NCI-H1048 (cell line): ENCODE measurements at regions not wholly inside any gene's neighbourhood (a gene's known extent, or its start where the extent isn't known, plus 50 kb on each side); places are given as distances from the start of the nearest gene placed in this dataset.

Experiments used
- DNase-seq: peaks from one replicate; lab custom pipeline; 2025; lab: John Stamatoyannopoulos, UW

DNA sequence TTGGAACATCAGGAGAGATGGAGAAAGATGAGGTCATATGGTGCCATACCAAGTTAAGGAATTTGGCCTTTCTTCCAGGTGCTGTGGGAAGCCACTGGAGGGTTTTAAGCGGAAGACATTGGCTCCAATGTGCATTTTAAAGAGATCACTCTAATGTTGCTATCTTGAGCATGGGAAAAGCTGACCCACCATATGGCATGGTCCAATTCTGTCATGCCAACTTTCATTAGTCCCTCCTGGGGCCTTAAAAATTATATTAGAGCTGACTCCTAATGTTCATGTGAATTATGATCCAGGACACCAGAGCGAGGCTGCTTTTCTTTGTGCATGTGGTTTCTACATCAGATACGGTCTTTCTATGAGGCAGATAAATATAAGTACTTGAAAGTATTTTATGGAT, 335.0 kb upstream of the TSHZ2 start:
- no peak for DNase-seq

DNA sequence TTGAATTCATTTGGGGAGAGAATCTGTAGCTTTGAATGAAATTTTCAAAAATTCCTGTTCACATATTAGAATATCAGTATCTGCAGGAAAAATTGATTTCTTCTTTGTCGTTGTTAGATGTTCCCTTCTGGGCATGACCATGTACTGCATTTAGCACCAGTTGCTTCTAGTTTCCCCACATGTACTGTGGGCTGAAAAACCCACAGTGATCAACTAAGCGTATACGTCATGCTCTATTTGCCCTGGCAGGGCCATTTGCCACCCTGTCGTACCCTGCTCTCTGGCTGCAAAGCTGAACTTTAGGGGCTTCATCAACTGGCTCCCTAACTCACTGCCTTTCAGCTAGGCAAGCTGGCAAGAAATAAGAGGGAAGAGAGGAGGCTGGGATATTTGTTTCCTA, 340.7 kb upstream of the TSHZ2 start:
- no peak for DNase-seq

DNA sequence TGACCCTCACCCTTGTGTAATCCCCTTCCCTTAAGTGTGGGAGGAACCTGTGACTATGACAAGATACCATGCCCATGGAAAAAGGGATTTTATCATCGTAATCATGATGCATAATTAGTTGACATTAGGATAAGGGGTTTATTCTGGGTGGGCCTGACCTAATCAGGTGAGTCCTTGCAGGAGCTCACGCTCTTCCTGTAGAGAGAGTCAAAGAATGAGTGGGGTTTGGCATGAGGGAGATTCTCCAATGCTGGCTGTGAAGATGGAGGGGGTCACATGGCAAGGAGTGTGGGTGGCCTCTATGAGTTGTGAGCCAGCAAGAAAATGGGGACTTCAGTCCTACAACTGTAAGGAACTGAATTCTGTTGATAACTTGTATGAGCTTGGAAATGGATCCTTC, 342.0 kb upstream of the TSHZ2 start:
- DNase-seq = no peak

DNA sequence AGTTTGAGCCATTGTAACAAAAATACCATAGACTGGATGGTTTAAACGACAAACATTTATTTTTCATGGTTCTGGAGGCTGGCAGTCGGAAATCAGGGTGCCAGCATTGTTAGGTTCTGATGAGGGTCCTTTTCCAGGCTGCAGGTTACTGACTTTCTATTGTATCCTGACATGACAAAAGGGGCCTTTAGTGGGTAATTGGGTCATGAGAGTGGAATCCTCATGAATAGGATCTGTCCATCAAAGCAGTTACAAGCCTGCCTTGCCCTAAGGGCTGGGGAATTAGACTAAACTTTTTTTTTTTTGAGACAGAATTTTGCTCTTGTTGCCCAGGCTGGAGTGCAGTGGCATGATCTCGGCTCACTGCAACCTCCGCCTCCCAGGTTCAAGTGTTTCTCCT, 347.9 kb upstream of the TSHZ2 start:
- DNase-seq = no peak

DNA sequence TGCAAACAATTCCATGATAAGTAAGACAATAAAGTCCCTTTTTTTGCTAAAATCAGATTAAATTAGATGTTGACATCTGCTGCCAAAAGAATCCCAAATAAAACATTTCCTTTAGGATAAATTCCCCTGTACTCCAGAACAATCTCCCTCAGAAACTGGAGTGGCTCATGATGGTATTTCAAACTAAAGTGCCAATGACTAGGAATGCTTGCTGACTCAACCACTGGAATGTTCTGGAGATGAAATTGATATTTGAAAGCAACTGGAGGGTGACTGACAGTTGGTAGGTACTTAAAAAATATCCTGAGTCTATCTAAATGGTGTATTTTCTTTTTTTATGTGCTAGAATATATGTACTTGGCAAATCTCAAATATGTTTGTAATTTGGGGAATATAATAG, 350.1 kb upstream of the TSHZ2 start:
- no peak for DNase-seq

DNA sequence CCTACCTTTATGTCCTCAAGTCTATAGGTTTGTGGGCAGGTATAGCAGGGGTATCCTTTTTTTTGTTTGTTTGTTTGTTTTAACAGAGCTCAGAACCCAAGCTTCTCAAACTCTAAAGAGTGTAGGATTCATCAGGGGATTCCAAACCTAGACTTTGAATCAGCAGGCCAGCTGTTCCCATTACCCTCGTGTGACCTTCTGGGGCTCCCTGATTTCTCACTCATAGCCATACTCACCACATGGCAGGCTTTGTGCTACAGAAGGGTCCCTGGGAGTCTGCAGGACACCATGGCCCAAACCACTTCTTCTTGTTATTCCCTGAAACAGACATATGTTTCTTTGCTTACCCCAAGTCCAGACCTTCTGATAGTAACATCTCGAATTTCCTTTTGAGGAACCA, 350.8 kb upstream of the TSHZ2 start:
- DNase-seq = no peak

DNA sequence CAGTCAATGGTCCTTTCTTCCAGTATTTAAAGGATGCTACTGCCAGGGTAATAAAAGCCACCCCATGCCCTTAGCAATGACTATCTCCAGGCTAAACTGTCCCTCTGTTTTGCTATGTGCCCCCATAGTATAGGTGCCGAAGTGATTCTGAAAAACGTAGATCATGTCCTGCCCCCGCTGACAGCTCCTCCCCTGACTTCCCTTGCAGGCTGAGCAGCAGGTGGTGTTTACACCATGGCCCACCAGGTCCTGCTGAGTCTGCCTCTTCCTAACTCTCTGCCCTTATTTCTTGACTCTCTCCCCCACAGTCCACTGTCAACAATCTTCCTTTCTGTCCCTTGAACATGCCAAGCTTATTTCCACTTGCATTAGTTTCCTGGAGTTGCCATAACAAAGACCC, 352.5 kb upstream of the TSHZ2 start:
- DNase-seq = no peak

DNA sequence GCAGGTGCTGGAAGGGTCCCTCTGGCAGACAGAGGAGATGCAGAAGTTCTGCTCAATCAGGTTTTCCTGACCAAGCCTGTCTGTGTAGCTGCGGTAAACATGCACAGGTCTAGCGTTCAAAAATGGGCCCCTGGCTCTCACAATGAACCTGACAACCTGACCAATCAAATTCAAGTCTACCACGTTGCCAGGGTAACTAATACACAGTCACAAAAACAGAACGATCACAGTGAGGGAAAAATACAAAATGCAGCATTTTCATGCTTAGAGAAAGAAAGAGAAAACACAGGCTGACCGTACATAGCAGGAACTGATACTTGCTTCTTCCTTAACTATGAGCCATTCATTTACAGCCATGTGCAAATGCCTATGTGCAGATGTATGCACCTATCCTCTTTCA, 353.1 kb upstream of the TSHZ2 start:
- DNase-seq = no peak

DNA sequence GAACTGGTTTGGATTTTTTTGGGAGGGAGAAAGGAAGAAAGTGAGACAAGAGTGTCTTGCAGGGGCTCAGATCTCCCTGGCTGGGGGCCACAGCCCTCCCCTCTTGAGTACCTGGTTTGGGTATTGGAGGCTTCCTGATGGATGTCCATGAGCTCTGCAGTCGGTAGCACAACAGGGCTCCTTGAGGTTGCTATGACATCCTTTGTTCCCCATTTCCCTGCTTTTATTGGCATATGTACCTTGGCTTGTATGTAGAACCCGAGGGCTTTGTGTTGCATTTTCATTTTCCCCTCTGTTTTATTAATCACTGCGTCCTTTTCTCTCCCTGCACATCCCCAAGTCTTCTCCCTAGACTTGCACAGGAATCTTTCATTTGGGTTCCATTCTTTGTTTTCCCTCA, 355.5 kb upstream of the TSHZ2 start:
- DNase-seq = no peak

DNA sequence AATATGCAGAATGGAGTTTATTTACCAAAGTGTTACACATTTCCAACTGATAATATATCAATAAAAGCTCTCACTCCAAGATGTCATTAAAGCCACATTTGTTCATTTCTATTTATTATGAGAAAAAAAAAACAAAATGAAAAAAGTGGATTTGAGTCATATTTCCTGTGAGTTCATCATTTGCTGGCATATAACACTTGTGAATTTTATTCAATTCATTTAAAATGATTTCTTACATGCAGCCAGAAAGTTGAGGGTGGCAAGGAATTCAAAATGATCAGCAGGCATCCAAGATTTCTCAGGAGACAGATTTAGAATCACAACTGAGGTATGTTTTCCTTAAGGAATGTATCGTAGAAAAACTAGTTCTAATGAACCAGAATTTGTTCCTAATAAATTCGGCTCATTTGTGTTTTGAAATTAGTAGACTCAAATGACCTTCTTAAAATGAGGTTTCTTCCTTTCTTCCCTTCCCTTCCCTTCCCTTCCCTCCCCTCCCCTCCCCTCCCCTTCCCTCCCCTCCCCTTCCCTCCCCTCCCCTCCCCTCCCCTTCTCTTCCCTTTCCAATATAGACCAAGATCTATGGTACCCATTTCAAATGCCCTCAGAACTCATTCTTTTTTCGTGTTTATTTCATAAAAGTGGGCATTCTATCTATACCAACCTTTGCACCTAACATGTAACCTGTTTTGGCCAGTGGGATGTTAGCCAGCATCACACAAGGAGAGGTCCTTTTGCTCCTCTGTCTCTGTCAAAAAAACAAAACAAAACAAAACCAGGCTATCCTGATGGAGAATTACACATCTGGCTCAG, 357.9 kb upstream of the TSHZ2 start:
- no peak for DNase-seq

DNA sequence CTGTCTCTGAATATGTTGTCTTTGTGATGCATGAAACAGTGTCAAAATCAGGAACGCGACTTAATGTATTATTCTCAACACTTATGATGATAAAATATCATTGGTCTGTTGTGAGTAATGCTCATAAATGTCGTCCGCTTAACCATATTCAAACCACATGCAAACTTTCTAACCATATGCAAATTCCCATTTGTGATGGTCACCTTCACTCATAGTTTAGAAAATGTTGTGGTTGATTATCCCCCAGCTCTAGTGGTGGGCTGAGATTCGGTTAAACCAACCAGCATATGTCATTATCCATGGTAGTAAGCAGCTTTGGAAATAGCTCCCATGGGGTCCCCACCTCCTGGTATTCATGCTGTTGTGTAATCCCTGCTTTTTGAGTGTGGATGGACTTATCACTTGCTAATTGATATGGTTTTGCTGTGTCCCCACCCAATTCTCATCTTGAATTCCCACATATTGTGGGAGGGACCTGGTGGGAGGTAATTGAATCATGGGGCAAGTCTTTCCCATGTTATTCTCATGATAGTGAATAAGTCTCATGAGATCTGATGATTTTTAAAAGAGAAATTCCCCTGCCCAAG, 360.0 kb upstream of the TSHZ2 start:
- peak; percentile 16 for DNase-seq

DNA sequence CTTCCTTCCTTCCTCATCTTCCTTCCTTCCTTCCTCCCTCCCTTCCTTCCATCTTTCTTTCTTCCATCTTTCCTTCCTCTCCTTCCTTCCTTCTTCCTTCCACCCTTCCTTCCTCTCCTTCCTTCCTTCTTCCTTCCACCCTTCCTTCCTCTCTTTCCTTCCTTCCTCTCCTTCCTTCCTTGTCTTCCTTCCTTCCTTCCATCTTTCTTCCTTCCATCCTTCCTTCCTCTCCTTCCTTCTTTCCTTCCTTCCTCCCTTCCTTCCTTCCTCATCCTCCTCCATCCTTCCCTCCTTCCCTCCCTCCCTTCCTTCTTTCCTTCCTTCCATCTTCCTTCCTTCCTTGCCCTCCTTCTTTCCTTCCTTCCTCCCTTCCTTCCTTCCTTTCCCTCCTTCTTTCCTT, 361.4 kb upstream of the TSHZ2 start:
- no peak for DNase-seq

DNA sequence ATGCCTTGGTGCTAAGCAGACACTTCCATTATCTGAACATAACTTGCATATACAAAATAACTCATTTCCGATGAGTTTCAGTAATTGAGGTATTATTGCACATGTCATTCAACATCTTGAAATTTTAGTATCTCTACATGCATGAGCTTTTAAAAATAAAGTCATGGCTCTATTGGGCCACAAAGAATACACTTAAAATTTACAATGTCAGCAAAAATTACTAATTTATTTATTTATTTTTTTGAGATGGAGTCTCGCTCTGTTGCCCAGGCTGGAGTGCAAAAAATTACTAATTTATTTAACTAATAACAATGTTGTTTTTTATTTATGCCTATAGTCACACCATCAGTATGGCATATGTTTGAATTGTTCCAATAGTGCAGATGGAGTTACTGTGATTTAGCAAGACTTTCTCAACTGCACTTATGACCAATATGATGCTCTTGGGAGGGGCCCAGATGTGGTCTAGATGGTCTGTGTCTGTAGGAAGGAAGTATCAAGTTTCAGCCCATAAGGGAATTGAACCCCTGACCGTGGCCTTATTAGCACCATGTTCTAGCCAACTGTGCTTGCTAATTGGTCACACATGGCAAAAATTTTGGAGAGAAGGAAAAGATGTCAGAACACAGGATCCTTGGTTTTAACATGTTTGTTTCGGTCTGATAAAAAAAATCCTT, 370.7 kb upstream of the TSHZ2 start:
- no peak for DNase-seq

DNA sequence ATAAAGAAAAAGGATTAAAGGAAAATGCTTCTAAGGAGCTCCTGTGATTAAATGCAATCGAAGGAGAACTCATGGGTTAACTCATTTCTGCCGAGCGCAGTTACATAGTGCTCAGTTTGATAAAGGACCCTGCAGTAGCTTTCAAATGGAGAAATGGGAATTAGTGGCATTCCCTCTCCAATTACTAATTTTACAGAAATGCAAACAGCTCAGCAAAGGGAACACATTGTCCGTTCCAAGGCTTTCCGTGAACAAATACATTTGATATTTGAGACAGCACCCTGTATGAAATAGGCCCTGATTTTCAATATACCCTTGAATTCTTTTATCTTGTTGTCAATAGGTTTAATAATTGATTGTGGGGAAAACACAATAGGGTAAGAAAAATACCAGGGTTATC, 375.9 kb upstream of the TSHZ2 start:
- DNase-seq = no peak

DNA sequence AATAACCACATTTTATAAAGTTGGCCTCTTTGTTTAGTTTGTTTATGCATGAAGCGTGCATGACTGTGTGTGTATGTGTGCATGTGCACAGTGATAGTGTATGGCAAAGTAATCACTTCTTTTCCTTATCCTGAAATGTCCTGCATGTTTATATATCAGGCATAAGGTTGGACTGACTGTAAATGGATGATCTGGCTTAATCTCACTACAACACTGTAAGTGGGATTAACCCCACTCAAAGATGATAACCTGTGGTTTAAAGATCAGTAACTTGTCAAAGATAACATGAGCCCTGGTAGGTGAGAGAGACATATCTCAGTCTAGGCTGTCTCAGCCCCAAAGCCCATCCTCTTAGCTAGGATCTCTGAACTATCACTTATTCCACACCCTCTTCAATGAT, 376.6 kb upstream of the TSHZ2 start:
- no peak for DNase-seq

DNA sequence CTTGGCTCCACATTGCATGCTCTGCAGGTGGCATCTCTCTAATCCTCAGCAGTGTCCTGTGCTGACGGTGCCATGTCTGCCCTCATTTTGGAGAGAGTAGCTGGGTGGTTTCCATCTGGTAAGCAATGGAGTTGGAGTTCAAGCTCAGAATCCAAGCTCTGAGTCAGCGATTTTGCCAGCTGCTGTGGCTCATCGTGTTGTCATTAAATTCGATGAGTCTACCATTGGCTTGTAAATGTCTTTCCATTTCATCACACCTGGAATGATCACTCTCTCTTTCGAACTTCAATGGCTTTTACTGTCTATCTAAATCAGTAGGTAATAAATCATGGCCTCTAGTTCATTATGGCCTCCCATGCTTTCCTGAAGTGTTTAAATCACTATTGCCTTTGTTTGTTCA, 378.5 kb upstream of the TSHZ2 start:
- DNase-seq = no peak

DNA sequence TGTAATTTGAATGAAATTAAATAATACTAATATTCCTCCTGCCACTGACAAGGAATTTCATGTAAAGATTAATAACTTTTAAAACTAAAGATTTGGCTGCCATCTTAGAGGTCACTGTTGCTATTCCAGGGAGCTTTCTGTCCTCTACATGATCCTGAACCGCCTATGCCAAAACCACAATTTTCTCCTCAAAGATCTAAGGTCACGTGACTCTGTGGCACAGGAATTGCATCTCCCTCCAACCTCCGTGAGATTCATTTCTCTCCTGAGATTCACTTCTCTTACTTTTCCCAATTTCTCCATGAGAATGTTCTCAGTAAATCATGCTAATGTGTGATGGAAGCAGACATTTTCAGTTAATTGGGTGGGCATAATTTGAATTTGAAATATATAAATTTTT, 379.6 kb upstream of the TSHZ2 start:
- no peak for DNase-seq

DNA sequence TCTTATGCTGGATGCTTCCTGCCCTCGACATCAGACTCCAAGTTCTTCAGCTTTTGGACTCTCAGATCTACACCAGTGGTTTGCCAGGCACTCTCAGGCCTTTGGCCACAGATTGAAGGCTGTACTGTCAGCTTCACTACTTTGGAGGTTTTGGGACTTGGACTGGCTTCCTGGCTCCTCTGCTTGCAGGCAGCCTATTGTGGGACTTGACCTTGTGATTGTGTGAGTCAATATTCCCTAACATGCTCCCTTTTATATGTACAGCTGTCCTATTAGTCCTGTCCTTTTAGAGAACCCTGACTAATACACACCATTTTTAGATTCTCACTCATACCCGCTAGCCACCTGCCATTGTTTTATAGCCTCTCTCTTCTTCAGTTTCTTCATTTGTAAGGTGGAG, 382.1 kb upstream of the TSHZ2 start:
- DNase-seq = no peak

DNA sequence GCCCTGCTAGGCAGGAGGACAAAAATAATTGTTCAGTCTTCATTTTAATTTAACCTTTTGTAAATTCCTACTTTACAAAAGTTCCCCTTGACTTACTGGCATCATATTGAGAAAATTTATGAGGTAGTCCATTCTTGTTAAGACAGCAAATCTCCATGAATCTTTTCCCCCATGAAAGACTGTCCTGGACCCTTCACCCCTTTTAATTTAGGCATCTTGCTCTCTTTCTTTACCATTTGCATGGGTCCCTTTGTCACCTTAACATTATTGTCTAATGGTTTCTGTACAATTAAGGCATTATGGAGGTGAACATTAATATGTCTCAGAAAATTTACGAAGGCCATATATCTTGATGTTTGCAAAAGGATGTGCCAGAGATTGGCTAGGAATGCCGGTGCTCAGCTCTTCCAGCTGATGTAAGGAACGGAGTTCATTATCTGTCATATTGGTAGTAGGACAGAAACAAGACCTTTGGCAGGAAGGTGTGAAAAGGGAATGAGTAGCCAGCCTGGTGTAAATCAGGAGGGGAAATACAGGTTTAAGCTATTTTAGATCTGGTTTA, 382.8 kb upstream of the TSHZ2 start:
- DNase-seq = no peak

DNA sequence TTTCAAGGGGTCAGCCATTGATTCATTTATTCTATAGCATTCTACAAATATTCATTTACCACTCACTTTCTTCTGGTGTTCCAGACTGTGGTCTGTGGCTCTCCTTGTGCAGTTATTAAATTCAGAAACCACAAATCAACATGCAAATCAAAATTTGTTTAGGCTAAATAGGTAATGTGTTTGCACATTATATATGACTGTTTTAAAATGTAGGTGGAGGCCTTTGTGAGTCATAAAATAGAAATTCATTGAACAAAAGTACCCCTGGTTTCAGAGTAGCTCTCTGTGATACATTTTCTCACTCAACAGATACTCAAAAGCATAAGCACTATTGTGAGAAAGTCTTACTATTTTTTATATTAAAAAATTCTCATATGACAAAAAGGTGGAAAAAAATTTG, 385.5 kb upstream of the TSHZ2 start:
- no peak for DNase-seq

DNA sequence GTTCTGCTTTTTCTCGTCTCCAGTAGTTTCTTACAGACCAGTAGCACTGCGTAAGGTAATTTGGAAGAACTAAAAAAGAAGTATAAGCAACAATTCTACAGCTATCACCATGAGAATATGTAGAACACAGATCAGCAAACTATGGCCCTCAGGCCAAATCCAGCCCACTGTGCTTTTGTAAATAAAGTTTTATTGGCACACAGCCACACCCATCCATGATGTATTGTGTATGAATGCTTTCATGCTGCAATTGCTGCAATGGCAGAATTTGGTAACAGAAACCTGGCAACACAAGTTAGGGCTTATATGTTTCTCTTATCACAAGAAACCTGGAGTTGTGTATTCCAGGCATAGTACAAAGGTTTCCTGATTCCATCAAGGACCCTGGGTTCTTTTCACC, 386.8 kb upstream of the TSHZ2 start:
- no peak for DNase-seq

DNA sequence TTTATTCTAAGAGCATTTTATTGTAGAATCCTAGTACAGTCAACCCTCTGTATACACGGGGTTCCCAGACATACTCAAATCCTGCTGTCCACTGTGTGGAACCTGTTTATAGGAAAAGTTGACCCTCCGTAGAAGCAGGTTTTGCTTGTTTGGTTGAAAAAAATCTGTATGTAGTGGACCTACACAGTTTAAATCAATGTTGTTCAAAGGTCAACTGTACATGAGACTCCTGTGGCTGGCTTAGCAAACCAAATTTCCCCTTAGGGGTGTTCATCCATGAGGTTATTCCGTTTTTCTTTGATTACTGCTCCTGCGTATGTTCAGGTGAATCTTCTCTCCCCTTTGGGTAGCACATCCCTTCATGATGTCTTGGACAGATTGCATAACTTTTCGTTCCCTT, 387.0 kb upstream of the ZFP64 start:
- DNase-seq = no peak

DNA sequence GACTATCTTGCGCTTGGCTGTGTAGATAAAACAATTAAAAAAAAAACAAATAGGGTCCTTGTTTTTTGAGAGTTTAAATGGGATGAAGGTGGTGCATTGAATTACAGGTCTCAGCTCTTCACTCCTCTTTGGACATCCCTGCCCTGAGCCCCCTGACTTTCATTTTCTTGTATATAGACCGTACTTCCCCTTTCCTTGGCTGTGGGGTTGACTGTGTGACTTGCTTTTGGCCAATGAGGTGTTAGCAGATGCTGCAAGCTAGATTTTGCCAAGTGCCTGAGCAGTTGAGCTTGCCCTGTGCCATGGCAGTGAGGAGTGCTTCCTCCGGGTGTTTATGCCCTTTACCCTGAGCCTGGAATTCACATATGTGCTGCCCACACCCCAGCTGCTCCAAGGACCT, 386.1 kb upstream of the ZFP64 start:
- DNase-seq = no peak
